ENCODE measurements at regions not wholly inside any gene's neighbourhood (a gene's known extent, or its start where the extent isn't known, plus 50 kb on each side); places are given as distances from the start of the nearest gene placed in this dataset.

GRCh38 chr1:63038586-63038985, 254.7 kb downstream of the ATG4C start:
- intact Hi-C loops (cut with DNase I; ENCODE audit: low total_unique reads) = no loop called here
- H3K27ac ChIP-seq = no peak overlapping the region
- no peak overlapping the region for H3K4me3 ChIP-seq
- H3K36me3 ChIP-seq = no peaks in the 10 kb centered on the region
- no peak for DNase-seq
- no peaks in the 10 kb centered on the region for H3K9me3 ChIP-seq
- no peaks in the 10 kb centered on the region for H3K4me1 ChIP-seq
- H3K27me3 ChIP-seq = no peaks in the 10 kb centered on the region
- 89 to 91% (median 90%) methylated on average over 5 of the region's 5 CpGs for WGBS, 5 donors
- TF ChIP-seq EP300 (IDR thresholded peaks at IDR 0.05) = no peak
- no peak for TF ChIP-seq POLR2AphosphoS5 (IDR thresholded peaks at IDR 0.05)
- TF ChIP-seq POLR2A (IDR thresholded peaks at IDR 0.05) = no peak
- TF ChIP-seq CTCF (IDR thresholded peaks at IDR 0.05) = no peak

- Histone ChIP-seq H3K4me3 (no peak overlapping the region), H3K36me3 (no peaks in the 10 kb centered on the region), H3K27ac (no peak overlapping the region), H3K27me3 (no peaks in the 10 kb centered on the region), H3K9me3 (no peaks in the 10 kb centered on the region), H3K4me1 (no peaks in the 10 kb centered on the region)
- 68 to 81% (median 77%) methylated on average over 3 of the region's 3 CpGs for WGBS, 5 donors
- TF ChIP-seq CTCF (IDR thresholded peaks at IDR 0.05) (no peak), POLR2AphosphoS5 (IDR thresholded peaks at IDR 0.05) (no peak), POLR2A (IDR thresholded peaks at IDR 0.05) (no peak), EP300 (IDR thresholded peaks at IDR 0.05) (no peak)
- intact Hi-C loops (cut with DNase I; ENCODE audit: low total_unique reads) = no loop called here
- DNase-seq = no peak
These were observed 257.7 kb downstream of the ATG4C start for GRCh38 chr1:63041660-63042059.

GRCh38 chr1:63042278-63042677, 258.3 kb downstream of the ATG4C start:
- 19 to 34% (median 30%) methylated on average over 4 of the region's 4 CpGs for WGBS, 5 donors
- TF ChIP-seq EP300 (IDR thresholded peaks at IDR 0.05) (no peak), POLR2A (IDR thresholded peaks at IDR 0.05) (no peak), CTCF (IDR thresholded peaks at IDR 0.05) (no peak), POLR2AphosphoS5 (IDR thresholded peaks at IDR 0.05) (no peak)
- Histone ChIP-seq H3K9me3 (no peaks in the 10 kb centered on the region), H3K36me3 (no peaks in the 10 kb centered on the region), H3K4me3 (no peak overlapping the region), H3K27me3 (no peaks in the 10 kb centered on the region), H3K27ac (no peak overlapping the region), H3K4me1 (no peaks in the 10 kb centered on the region)
- DNase-seq = peak in 1 of 2 donors; percentile 19
- intact Hi-C loops (cut with DNase I; ENCODE audit: low total_unique reads) = no loop called here

- WGBS, 5 donors = 85 to 90% (median 86%) methylated on average over 2 of the region's 2 CpGs
These were observed 262.6 kb downstream of the ATG4C start for GRCh38 chr1:63046539-63046938.

More at GRCh38 chr1:63046539-63046938, 262.6 kb downstream of the ATG4C start:
- Histone ChIP-seq H3K36me3 (no peaks in the 10 kb centered on the region), H3K27me3 (no peaks in the 10 kb centered on the region), H3K27ac (no peak overlapping the region), H3K9me3 (no peaks in the 10 kb centered on the region), H3K4me1 (no peaks in the 10 kb centered on the region), H3K4me3 (no peak overlapping the region)
- DNase-seq = no peak
- intact Hi-C loops (cut with DNase I; ENCODE audit: low total_unique reads) = no loop called here
- TF ChIP-seq CTCF (IDR thresholded peaks at IDR 0.05) (no peak), EP300 (IDR thresholded peaks at IDR 0.05) (no peak), POLR2A (IDR thresholded peaks at IDR 0.05) (no peak), POLR2AphosphoS5 (IDR thresholded peaks at IDR 0.05) (no peak)
